RWPE1 (cell line): ENCODE measurements at regions not wholly inside any gene's neighbourhood (a gene's known extent, or its start where the extent isn't known, plus 50 kb on each side); places are given as distances from the start of the nearest gene placed in this dataset.

Experiments used
- CTCF ChIA-PET: fragments of 350-600 bp; sonication (Branson Sonifier 250); formaldehyde crosslinking; extraction: SDS; loops from one replicate; lab custom pipeline; 2021; lab: Yijun Ruan, JAX
- POLR2A ChIA-PET: fragments of 400-600 bp; formaldehyde crosslinking; extraction: SDS; loops from one replicate; lab custom pipeline; 2020; ENCODE audit warnings: antibody characterized with exemption; ENCODE audit not compliant: low non-redundant PET; lab: Yijun Ruan, JAX
- DNase-seq: peaks from one replicate; pipeline ENCODE4 v3.0.0; 2012; ENCODE audit warnings: low spot score
- H3K27ac ChIP-seq: fragments of 450-650 bp; 2 replicates; pipeline ENCODE4 v1.5.1; 2017
- CTCF ChIP-seq: fragments of 450-650 bp; conservative IDR thresholded peaks from 2 replicates; pipeline ENCODE4 v1.5.1; 2017; ENCODE audit warnings: low read depth, mild to moderate bottlenecking

DNA sequence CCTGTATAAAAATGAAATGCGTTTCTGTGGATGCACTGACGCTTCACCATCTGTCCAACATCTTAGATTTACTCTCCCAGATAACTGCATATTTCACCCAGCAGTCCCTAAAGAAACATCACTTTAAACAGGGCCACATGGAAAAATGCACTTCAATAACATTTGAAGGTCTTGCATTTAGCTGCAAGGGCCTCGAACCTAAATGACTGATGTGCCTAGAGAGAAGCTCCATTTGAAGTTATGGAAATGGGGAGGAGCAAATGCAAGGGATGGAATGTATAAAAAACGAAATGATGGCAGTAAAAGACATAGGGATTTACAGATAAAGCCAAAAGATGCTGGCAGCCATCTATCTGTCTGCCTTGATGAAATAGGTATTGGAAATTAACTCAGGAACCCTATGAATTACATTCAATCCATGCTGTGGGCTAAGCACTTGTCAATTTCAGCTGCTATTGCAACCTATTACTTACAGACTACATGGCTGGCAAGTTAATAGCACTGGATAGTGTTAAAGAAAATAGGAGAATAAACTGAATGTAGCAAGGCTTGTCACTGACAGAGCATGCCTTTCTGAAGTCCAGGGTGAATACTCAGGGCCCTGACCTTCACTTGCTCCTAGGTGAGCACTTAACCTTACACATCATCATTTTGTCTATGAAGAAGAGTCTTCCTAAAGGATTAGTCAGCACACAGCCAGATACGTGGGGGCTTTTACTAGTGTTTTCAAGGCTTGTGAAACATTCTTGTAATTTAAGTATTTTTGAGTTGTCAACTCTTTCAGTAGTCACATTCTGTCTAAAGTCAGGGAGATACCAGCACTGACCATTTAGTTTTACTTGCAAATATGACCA, 963.4 kb downstream of the PCDH17 start:
- no peak for TF ChIP-seq CTCF
- CTCF ChIA-PET, result interaction anchor here (0.6 kb wide), 2 partner anchors 87 to 117 kb away, joined by 3 read pairs; no protein-coding TSS in a partner anchor
- no peak for DNase-seq
- POLR2A ChIA-PET, result no interaction called here
- no peak overlapping the region for H3K27ac ChIP-seq

DNA sequence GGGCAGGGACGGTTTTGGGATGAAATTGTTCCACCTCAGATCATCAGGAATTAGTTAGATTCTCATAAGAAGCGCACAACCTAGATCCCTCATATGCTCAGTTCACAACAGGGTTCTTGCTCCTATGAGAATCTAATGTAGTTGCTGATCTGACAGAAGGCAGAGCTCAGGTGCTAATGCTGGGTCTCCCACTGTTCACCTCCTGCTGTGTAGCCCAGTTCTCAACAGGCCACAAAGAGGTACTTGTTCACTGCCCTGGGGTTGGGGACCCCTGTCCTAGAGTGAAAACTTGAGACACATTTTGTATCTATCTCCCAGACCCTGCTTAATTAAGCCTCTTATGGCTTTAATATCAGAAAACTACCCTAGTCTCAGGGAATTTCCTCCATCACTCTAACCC, 966.0 kb downstream of the PCDH17 start:
- TF ChIP-seq CTCF, result no peak
- DNase-seq, result no peak
- H3K27ac ChIP-seq, result no peak overlapping the region
- ChIA-PET CTCF (no interaction called here), POLR2A (no interaction called here)

GRCh38 chr13:58598241-58598640, 966.7 kb downstream of the PCDH17 start:
- TF ChIP-seq CTCF, result no peak
- no peak for DNase-seq
- POLR2A ChIA-PET, result no interaction called here
- H3K27ac ChIP-seq, result no peak overlapping the region
- CTCF ChIA-PET, result no interaction called here

GRCh38 chr13:58611117-58611516, 979.6 kb downstream of the PCDH17 start:
- CTCF ChIA-PET, result no interaction called here

GRCh38 chr13:58617880-58618665, 986.5 kb downstream of the PCDH17 start:
- ChIA-PET POLR2A (no interaction called here), CTCF (interaction anchor here (0.6 kb wide), 1 partner anchor 415 kb away, joined by 3 read pairs; no protein-coding TSS in a partner anchor)
- TF ChIP-seq CTCF, result no peak
- DNase-seq, result no peak
- H3K27ac ChIP-seq, result no peak overlapping the region

More at GRCh38 chr13:58611117-58611516, 979.6 kb downstream of the PCDH17 start:
- no peak overlapping the region for H3K27ac ChIP-seq
- no peak for DNase-seq
- POLR2A ChIA-PET, result no interaction called here
- TF ChIP-seq CTCF, result no peak

- TF ChIP-seq CTCF, result no peak
- no peak overlapping the region for H3K27ac ChIP-seq
- ChIA-PET POLR2A (no interaction called here), CTCF (no interaction called here)
- DNase-seq, result no peak
Observed at GRCh38 chr13:58619396-58620113, 988.0 kb downstream of the PCDH17 start.
